Caco-2 (cell line): ENCODE measurements at regions not wholly inside any gene's neighbourhood (a gene's known extent, or its start where the extent isn't known, plus 50 kb on each side); places are given as distances from the start of the nearest gene placed in this dataset.

Experiments
- BruUV-seq: library from RNA; stranded (reverse); fragments of 400-500 nt; replicated peaks from 2 replicates; lab custom pipeline; 2021; lab: Mats Ljungman, UMichigan
- CTCF ChIA-PET: fragments of 300-600 bp; sonication (Branson Sonifier 250); formaldehyde crosslinking; loops from one replicate; lab custom pipeline; 2022; ENCODE audit warnings: antibody characterized with exemption; lab: Charles Lee
- POLR2A ChIA-PET: fragments of 300-600 bp; sonication (Branson Sonifier 250); formaldehyde crosslinking; loops from one replicate; lab custom pipeline; 2022; ENCODE audit warnings: antibody characterized with exemption; lab: Charles Lee
- DNase-seq, 2 experiments: peaks; one replicate each; pipeline versions ENCODE4 v3.0.0 to v3.0.0-alpha.2; 2020 to 2022
- H3K27me3 ChIP-seq: replicated peaks from 2 replicates; pipeline ENCODE4 v1.6.0; 2011; ENCODE audit warnings: low read length; ENCODE audit not compliant: control insufficient read depth, insufficient read depth
- H3K36me3 ChIP-seq: 2 replicates; pipeline ENCODE4 v1.5.1; 2011; ENCODE audit warnings: low read length; ENCODE audit not compliant: control insufficient read depth, insufficient read depth
- H3K4me1 ChIP-seq: fragments of 250-450 bp; sonication (Bioruptor Pico); 2 replicates; pipeline ENCODE4 v1.5.1; 2020; ENCODE audit warnings: mild to moderate bottlenecking
- H3K4me3 ChIP-seq: 2 replicates; pipeline ENCODE4 v1.5.1; 2011; ENCODE audit warnings: low read depth, mild to moderate bottlenecking, control low read depth, low read length
- H3K9me3 ChIP-seq: fragments of 250-450 bp; sonication (Bioruptor Pico); 2 replicates; pipeline ENCODE4 v1.5.1; 2020; ENCODE audit warnings: mild to moderate bottlenecking, moderate library complexity
- H3K27ac Mint-ChIP-seq: one replicate; pipeline ENCODE4 v1.8.0; 2022; ENCODE audit warnings: mixed read lengths; ENCODE audit not compliant: unreplicated experiment
- H3K27me3 Mint-ChIP-seq: one replicate; pipeline ENCODE4 v1.8.0; 2022; ENCODE audit warnings: mixed read lengths; ENCODE audit not compliant: insufficient read depth, unreplicated experiment
- H3K36me3 Mint-ChIP-seq: one replicate; pipeline ENCODE4 v1.8.0; 2022; ENCODE audit warnings: mild to moderate bottlenecking, mixed read lengths; ENCODE audit not compliant: insufficient read depth, unreplicated experiment
- H3K4me1 Mint-ChIP-seq: one replicate; pipeline ENCODE4 v1.8.0; 2022; ENCODE audit warnings: low read depth, mixed read lengths; ENCODE audit not compliant: unreplicated experiment
- H3K4me3 Mint-ChIP-seq: one replicate; pipeline ENCODE4 v1.8.0; 2022; ENCODE audit warnings: mild to moderate bottlenecking, moderate library complexity, mixed read lengths; ENCODE audit not compliant: unreplicated experiment
- H3K9me3 Mint-ChIP-seq: one replicate; pipeline ENCODE4 v1.8.0; 2022; ENCODE audit warnings: mixed read lengths; ENCODE audit not compliant: unreplicated experiment
- CTCF ChIP-seq, 2 experiments: fragments of 200-600 bp in 1 of 2; IDR thresholded peaks; 1 replicate in 1 of 2; 2 replicates in 1 of 2; pipeline versions ENCODE4 v1.5.1 to v1.8.0; 2011 to 2022; ENCODE audit warnings: antibody characterized with exemption in 1 of 2, control low read depth in 1 of 2, inconsistent platforms in 1 of 2, low read depth in 1 of 2, low read length in 1 of 2, mild to moderate bottlenecking in 1 of 2, moderate library complexity in 1 of 2; ENCODE audit not compliant: insufficient read depth in 1 of 2, severe bottlenecking in 1 of 2, unreplicated experiment in 1 of 2
- intact Hi-C: fragments of 100-400 bp; cut with micrococcal nuclease; formaldehyde crosslinking; loops from one replicate; pipeline ENCODE4 v1.10.0; 2022; ENCODE audit not compliant: unreplicated experiment

- H3K36me3 ChIP-seq: no peaks in the 10 kb centered on the region
- Mint-ChIP-seq H3K27me3 (no peaks in the 10 kb centered on the region), H3K27ac (no peak overlapping the region), H3K9me3 (no peaks in the 10 kb centered on the region), H3K4me3 (no peak overlapping the region), H3K36me3 (no peaks in the 10 kb centered on the region), H3K4me1 (peaks cover 19% of the 10 kb centered on the region)
- no peak overlapping the region for H3K4me3 ChIP-seq
- no peaks in the 10 kb centered on the region for H3K9me3 ChIP-seq
- 0 out of 2 replicates have a peak, but pooled peaks cover 15% of the 10 kb centered on the region for H3K4me1 ChIP-seq
- no peak for DNase-seq
- H3K27me3 ChIP-seq: no peaks in the 10 kb centered on the region
- ChIA-PET POLR2A (no interaction called here), CTCF (interaction anchor here (1.6 kb wide), 2 partner anchors 44 to 194 kb away, joined by 4 to 8 read pairs; partner anchors contain the start of gene NDFIP2)
- no TSS peak for BruUV-seq
- no peak for TF ChIP-seq CTCF (IDR thresholded peaks at IDR 0.05; ENCODE audit: insufficient read depth in 1 of 2, low read depth in 1 of 2, low read length in 1 of 2, severe bottlenecking in 1 of 2, unreplicated experiment in 1 of 2)
- intact Hi-C loops: loop anchor here (5.0 to 10.0 kb wide), 7 partner anchors 240 to 1252 kb away; partner anchors contain the start of gene SPRY2
Observed at GRCh38 chr13:79674765-79675515, 194.0 kb downstream of the NDFIP2 start.

DNA sequence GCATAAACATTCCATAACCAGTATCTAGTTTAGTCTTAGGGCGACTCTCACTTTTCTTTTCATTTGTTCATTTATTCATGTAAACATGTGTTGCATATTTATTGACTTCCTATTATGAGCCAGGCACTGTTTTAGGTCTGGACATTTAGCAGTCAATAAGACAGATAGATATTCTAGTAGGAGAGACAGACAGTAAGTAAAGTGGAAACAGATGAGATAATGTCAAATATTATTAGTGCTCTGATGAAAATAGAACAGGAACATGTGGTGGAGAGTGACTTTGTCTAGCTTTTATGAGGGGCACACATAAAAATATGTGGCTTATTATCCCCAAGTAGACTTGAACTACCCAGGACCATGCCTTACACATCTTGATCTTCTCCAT, 193.0 kb downstream of the NDFIP2 start:
- Histone ChIP-seq H3K4me3 (no peak overlapping the region), H3K4me1 (0 out of 2 replicates have a peak, but pooled peaks cover 9% of the 10 kb centered on the region), H3K9me3 (no peaks in the 10 kb centered on the region), H3K36me3 (no peaks in the 10 kb centered on the region), H3K27me3 (no peaks in the 10 kb centered on the region)
- no peak for DNase-seq
- no peak overlapping the region for H3K27ac Mint-ChIP-seq
- no peaks in the 10 kb centered on the region for H3K9me3 Mint-ChIP-seq
- no peaks in the 10 kb centered on the region for H3K36me3 Mint-ChIP-seq
- BruUV-seq: no TSS peak
- intact Hi-C loops: loop anchor here (10.0 kb wide), 3 partner anchors 241 to 541 kb away; no protein-coding TSS in a partner anchor
- TF ChIP-seq CTCF (IDR thresholded peaks at IDR 0.05; ENCODE audit: insufficient read depth in 1 of 2, low read depth in 1 of 2, low read length in 1 of 2, severe bottlenecking in 1 of 2, unreplicated experiment in 1 of 2): no peak
- H3K27me3 Mint-ChIP-seq: no peaks in the 10 kb centered on the region
- CTCF ChIA-PET: no interaction called here
- POLR2A ChIA-PET: no interaction called here
- peaks cover 13% of the 10 kb centered on the region for H3K4me1 Mint-ChIP-seq
- H3K4me3 Mint-ChIP-seq: no peak overlapping the region

GRCh38 chr13:79673310-79673992, 192.5 kb downstream of the NDFIP2 start:
- intact Hi-C loops: loop anchor here (10.0 kb wide), 3 partner anchors 241 to 541 kb away; no protein-coding TSS in a partner anchor
- Mint-ChIP-seq H3K27ac (no peak overlapping the region), H3K27me3 (no peaks in the 10 kb centered on the region), H3K9me3 (no peaks in the 10 kb centered on the region), H3K36me3 (no peaks in the 10 kb centered on the region), H3K4me3 (no peak overlapping the region), H3K4me1 (peaks cover 16% of the 10 kb centered on the region)
- no peak for DNase-seq
- Histone ChIP-seq H3K27me3 (no peaks in the 10 kb centered on the region), H3K9me3 (no peaks in the 10 kb centered on the region), H3K36me3 (no peaks in the 10 kb centered on the region), H3K4me1 (0 out of 2 replicates have a peak, but pooled peaks cover 4% of the 10 kb centered on the region), H3K4me3 (no peak overlapping the region)
- CTCF ChIA-PET: no interaction called here
- no peak for TF ChIP-seq CTCF (IDR thresholded peaks at IDR 0.05; ENCODE audit: insufficient read depth in 1 of 2, low read depth in 1 of 2, low read length in 1 of 2, severe bottlenecking in 1 of 2, unreplicated experiment in 1 of 2)
- POLR2A ChIA-PET: no interaction called here
- no TSS peak for BruUV-seq
